ENCODE measurements at regions not wholly inside any gene's neighbourhood (a gene's known extent, or its start where the extent isn't known, plus 50 kb on each side); places are given as distances from the start of the nearest gene placed in this dataset.

- no peak for TF ChIP-seq ZNF274 (IDR thresholded peaks at IDR 0.05; ENCODE audit: low read depth, low read length)
- no peak overlapping the region for H3K4me3 ChIP-seq (ENCODE audit: low read length)
Measured at GRCh38 chrX:39842281-39842973, 255.3 kb downstream of the BCOR start.

DNA sequence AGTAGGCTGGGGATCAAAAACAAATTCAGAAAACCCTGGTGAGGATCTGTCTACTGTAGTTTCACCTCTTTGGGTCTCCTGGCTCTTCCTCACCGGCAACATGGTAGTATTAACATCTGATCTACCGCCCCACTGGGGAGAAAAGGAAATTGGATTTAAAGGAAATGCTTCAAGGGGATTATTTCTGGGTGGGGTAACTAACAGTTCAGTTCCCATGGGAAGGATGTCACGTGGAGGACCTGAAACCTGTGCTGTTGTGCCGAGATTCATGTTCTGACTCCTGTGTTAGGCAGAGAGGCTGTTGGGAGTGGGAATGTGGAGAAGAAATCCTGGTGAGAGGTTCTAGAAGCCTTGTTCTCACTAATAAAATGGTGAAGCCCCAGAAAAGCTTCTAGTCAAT is 254.4 kb downstream of the BCOR start:
- H3K4me3 ChIP-seq (ENCODE audit: low read length) = no peak overlapping the region

GRCh38 chrX:39845233-39845632 is 252.5 kb downstream of the BCOR start:
- no peak for TF ChIP-seq ZNF274 (IDR thresholded peaks at IDR 0.05; ENCODE audit: low read depth, low read length)
- H3K4me3 ChIP-seq (ENCODE audit: low read length) = no peak overlapping the region

More for the DNA sequence above, 254.4 kb downstream of the BCOR start:
- TF ChIP-seq ZNF274 (IDR thresholded peaks at IDR 0.05; ENCODE audit: low read depth, low read length) = no peak

DNA sequence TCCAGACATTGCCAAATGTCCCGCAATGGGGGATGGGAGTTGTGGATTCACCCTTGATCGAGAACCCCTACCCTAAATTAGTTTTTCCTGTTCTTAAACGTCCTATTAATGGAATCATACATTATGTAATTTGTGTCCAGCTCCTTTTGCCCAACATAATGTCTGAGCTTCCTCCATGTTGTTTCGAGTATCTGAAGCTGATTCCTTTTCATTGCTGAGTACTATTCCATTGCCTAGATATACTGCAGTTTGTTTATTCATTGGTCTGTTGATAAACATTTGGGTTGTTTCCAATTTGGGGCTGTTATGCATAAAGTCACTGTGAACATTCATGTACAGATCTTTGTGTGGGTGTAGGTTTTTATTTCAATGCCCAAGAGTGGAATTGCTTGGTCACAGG is 251.3 kb downstream of the BCOR start:
- no peak overlapping the region for H3K4me3 ChIP-seq (ENCODE audit: low read length)
- no peak for TF ChIP-seq ZNF274 (IDR thresholded peaks at IDR 0.05; ENCODE audit: low read depth, low read length)

DNA sequence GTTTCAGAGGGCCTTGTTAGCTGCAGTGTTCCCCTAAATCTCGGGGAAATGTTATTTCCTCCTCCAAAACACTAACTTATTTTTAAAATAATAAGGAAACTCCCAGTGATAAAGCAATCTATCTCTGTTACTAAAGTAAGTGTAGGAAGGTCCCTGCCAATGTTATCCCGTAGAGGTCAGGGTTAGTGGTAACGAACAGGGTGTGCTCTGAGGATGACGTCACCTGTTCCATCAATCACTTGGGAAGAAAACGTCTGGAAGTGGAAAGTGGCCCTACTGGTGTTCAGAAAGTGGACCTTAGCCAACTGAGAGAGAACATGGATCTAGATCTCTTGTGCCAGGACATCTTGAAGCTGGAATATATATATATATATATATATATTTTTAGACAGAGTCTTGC is 249.5 kb downstream of the BCOR start:
- no peak for TF ChIP-seq ZNF274 (IDR thresholded peaks at IDR 0.05; ENCODE audit: low read depth, low read length)
- H3K4me3 ChIP-seq (ENCODE audit: low read length) = no peak overlapping the region

DNA sequence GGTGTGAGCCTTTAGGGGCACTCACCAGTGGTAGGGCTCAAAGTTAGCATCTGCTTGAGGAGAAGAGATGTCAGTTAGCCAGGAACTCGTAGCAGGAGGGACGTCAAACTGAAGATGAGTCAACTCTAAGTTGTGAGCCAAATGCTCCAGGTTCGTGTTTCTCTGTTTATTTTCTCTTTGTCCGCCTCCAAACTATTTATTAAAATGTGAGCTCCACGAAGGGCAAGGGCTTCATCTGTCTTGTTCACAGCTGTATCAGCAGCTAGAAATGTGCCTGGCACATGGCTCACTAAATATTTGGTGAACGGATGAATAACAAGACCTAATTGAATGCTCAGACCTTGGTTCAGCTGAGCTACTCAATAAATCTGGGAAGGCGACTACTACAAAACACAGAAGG is 248.9 kb downstream of the BCOR start:
- TF ChIP-seq ZNF274 (IDR thresholded peaks at IDR 0.05; ENCODE audit: low read depth, low read length) = no peak
- no peak overlapping the region for H3K4me3 ChIP-seq (ENCODE audit: low read length)

DNA sequence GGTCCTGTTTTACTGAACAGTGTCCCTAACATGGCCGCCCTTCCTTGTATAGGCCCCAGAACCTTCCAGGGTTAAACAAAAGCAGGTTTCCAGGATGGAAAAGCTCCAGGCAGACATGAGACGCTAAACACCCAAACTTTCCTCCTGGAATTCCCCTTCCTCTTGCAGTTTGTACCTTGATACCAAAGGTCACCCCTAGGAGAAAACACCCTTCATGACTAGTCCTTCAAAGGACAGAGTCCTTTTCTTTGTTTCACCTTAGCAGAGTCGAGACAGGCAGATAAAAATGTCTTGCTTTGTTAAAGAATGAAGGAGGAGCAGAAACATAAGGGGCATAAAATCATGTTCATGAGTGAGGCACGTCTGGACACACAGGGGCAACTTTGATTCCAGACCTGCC is 247.5 kb downstream of the BCOR start:
- no peak overlapping the region for H3K4me3 ChIP-seq (ENCODE audit: low read length)
- TF ChIP-seq ZNF274 (IDR thresholded peaks at IDR 0.05; ENCODE audit: low read depth, low read length) = no peak

- no peak for TF ChIP-seq ZNF274 (IDR thresholded peaks at IDR 0.05; ENCODE audit: low read depth, low read length)
- no peak overlapping the region for H3K4me3 ChIP-seq (ENCODE audit: low read length)
Measured at GRCh38 chrX:39850630-39851152, 247.1 kb downstream of the BCOR start.

- TF ChIP-seq ZNF274 (IDR thresholded peaks at IDR 0.05; ENCODE audit: low read depth, low read length) = no peak
- no peak overlapping the region for H3K4me3 ChIP-seq (ENCODE audit: low read length)
Measured at GRCh38 chrX:39851745-39852455, 245.9 kb downstream of the BCOR start.

- H3K4me3 ChIP-seq (ENCODE audit: low read length) = no peak overlapping the region
- no peak for TF ChIP-seq ZNF274 (IDR thresholded peaks at IDR 0.05; ENCODE audit: low read depth, low read length)
Measured at GRCh38 chrX:39852491-39852890, 245.3 kb downstream of the BCOR start.

- no peak overlapping the region; the same call in 1 of the 2 replicates for H3K4me3 ChIP-seq (ENCODE audit: low read length)
- no peak for TF ChIP-seq ZNF274 (IDR thresholded peaks at IDR 0.05; ENCODE audit: low read depth, low read length)
Measured at GRCh38 chrX:39853417-39854030, 244.2 kb downstream of the BCOR start.

- TF ChIP-seq ZNF274 (IDR thresholded peaks at IDR 0.05; ENCODE audit: low read depth, low read length) = no peak
- H3K4me3 ChIP-seq (ENCODE audit: low read length) = peak overlapping the region; percentile 57; the same call in 1 of the 2 replicates
Measured at GRCh38 chrX:39854772-39855747, 242.7 kb downstream of the BCOR start.

DNA sequence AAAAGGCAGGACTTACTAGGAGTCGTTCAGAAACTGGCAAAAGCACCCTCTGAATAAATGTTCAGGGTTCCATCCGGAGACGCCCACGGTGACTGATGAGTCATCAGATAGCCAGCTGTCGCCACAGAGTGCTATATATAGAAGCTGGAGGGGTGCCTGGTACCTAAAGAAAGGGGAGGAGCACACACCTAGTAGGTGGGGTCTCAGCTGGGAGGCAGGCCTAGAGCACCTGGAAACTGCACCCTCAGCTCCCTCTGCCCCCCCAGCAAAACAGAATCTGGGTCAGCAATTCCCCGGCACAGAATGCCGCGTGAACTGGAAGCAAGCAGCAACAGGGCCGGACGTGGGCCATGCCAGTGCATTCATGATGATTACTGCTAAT is 242.0 kb downstream of the BCOR start:
- no peak for TF ChIP-seq ZNF274 (IDR thresholded peaks at IDR 0.05; ENCODE audit: low read depth, low read length)
- peak overlapping the region; percentile 57; the same call in 1 of the 2 replicates for H3K4me3 ChIP-seq (ENCODE audit: low read length)
